SK-N-SH (cell line): ENCODE measurements at regions not wholly inside any gene's neighbourhood (a gene's known extent, or its start where the extent isn't known, plus 50 kb on each side); places are given as distances from the start of the nearest gene placed in this dataset.

Source experiments
- CTCF ChIA-PET: fragments of 300-600, 350-600 bp; formaldehyde crosslinking; extraction: SDS; loops from one replicate; lab custom pipeline; 2021; lab: Yijun Ruan, JAX
- POLR2A ChIA-PET: fragments of 350-600 bp; sonication (Branson Sonifier 250); formaldehyde crosslinking; extraction: SDS; loops from one replicate; lab custom pipeline; 2020; ENCODE audit warnings: antibody characterized with exemption, inconsistent platforms; lab: Yijun Ruan, JAX
- DNase-seq: peaks from one replicate; pipeline ENCODE4 v3.0.0; 2012
- H2AFZ ChIP-seq: fragments of 200-600 bp; sonication (generic); 2 replicates; pipeline ENCODE4 v1.8.1; 2016; ENCODE audit warnings: antibody characterized with exemption, mild to moderate bottlenecking, low read depth
- H3F3A ChIP-seq: fragments of 200-600 bp; sonication (generic); replicated peaks from 2 replicates; pipeline ENCODE3; 2016; ENCODE audit warnings: antibody characterized with exemption, mild to moderate bottlenecking; ENCODE audit not compliant: insufficient read depth
- H3K27ac ChIP-seq, 2 experiments: fragments of 200-500 bp in 1 of 2; fragments of 200-600 bp in 1 of 2; sonication (Bioruptor generic) in 1 of 2; sonication (generic), shearing (Covaris generic) in 1 of 2; 2 replicates each; pipeline versions ENCODE4 v1.5.1 to v1.6.1; 2014 to 2016; ENCODE audit warnings: low read depth in 2 of 2, inconsistent platforms in 1 of 2, low read length in 1 of 2, mild to moderate bottlenecking in 1 of 2, mixed read lengths in 1 of 2
- H3K27me3 ChIP-seq: fragments of 200-600 bp; sonication (generic), shearing (Covaris generic); 2 replicates; pipeline ENCODE4 v1.6.1; 2016; ENCODE audit warnings: mixed run types; ENCODE audit not compliant: insufficient read depth
- H3K36me3 ChIP-seq, 2 experiments: fragments of 200-500 bp in 1 of 2; fragments of 200-600 bp in 1 of 2; sonication (Bioruptor generic) in 1 of 2; sonication (generic) in 1 of 2; replicated peaks in 1 of 2; 2 replicates each; pipeline versions ENCODE3 to v1.5.1; 2014 to 2016; ENCODE audit warnings: low read length in 1 of 2, mild to moderate bottlenecking in 1 of 2; ENCODE audit not compliant: insufficient read depth in 2 of 2, control insufficient read depth in 1 of 2
- H3K4me1 ChIP-seq, 2 experiments: fragments of 200-500 bp in 1 of 2; fragments of 200-600 bp in 1 of 2; sonication (Bioruptor generic) in 1 of 2; sonication (generic), shearing (Covaris generic) in 1 of 2; 2 replicates each; pipeline versions ENCODE4 v1.5.1 to v1.6.1; 2014 to 2016; ENCODE audit warnings: low read depth in 1 of 2, low read length in 1 of 2, mixed run types in 1 of 2; ENCODE audit not compliant: insufficient read depth in 2 of 2, control insufficient read depth in 1 of 2
- H3K4me2 ChIP-seq: fragments of 200-600 bp; sonication (generic), shearing (Covaris generic); 2 replicates; pipeline ENCODE4 v1.6.1; 2017; ENCODE audit warnings: mixed run types
- H3K4me3 ChIP-seq, 2 experiments: fragments of 200-500 bp in 1 of 2; fragments of 200-600 bp in 1 of 2; sonication (Bioruptor generic) in 1 of 2; sonication (generic), shearing (Covaris generic) in 1 of 2; 2 replicates each; pipeline versions ENCODE4 v1.5.1 to v1.8.1; 2014 to 2016; ENCODE audit warnings: low read depth in 2 of 2, inconsistent platforms in 1 of 2, low read length in 1 of 2, mild to moderate bottlenecking in 1 of 2, mixed read lengths in 1 of 2, moderate library complexity in 1 of 2
- H3K79me2 ChIP-seq: fragments of 200-600 bp; sonication (generic); 2 replicates; pipeline ENCODE4 v1.8.1; 2017; ENCODE audit warnings: mild to moderate bottlenecking; ENCODE audit not compliant: insufficient read depth
- H3K9ac ChIP-seq: fragments of 200-600 bp; sonication (generic); 2 replicates; pipeline ENCODE4 v1.6.1; 2017; ENCODE audit warnings: mixed run types
- H3K9me2 ChIP-seq: fragments of 200-600 bp; sonication (generic); 2 replicates; pipeline ENCODE4 v1.6.1; 2017; ENCODE audit warnings: mixed run types
- H3K9me3 ChIP-seq: fragments of 200-600 bp; sonication (generic); 2 replicates; pipeline ENCODE4 v1.6.1; 2017; ENCODE audit warnings: mixed run types, mild to moderate bottlenecking, moderate library complexity
- H4K20me1 ChIP-seq: fragments of 200-600 bp; sonication (generic); 2 replicates; pipeline ENCODE4 v1.6.1; 2017; ENCODE audit warnings: mild to moderate bottlenecking, mixed run types; ENCODE audit not compliant: insufficient read depth
- CHD2 ChIP-seq: fragments of 150-350 bp; IDR thresholded peaks from 2 replicates; pipeline ENCODE4 v1.6.1; 2018; ENCODE audit warnings: low read length; ENCODE audit not compliant: partially characterized antibody
- EP300 ChIP-seq, 2 experiments: IDR thresholded peaks; 2 replicates each; pipeline versions ENCODE4 v1.4.0 to v1.6.1; 2012; ENCODE audit warnings: borderline replicate concordance in 1 of 2, low read depth in 1 of 2, low read length in 1 of 2
- FOXJ3 ChIP-seq: sonication (generic); formaldehyde crosslinking; IDR thresholded peaks from 2 replicates; pipeline ENCODE4 v1.5.1; 2020; ENCODE audit warnings: mild to moderate bottlenecking, missing genetic modification reagents
- GABPA ChIP-seq: IDR thresholded peaks from 2 replicates; pipeline ENCODE4 v1.4.0; 2012; ENCODE audit warnings: low read depth, mild to moderate bottlenecking
- IRF3 ChIP-seq: fragments of 150-350 bp; IDR thresholded peaks from 2 replicates; pipeline ENCODE4 v1.6.1; 2016; ENCODE audit warnings: mild to moderate bottlenecking, low read depth, low read length
- JUND ChIP-seq: IDR thresholded peaks from 2 replicates; pipeline ENCODE4 v1.4.0; 2012
- NFIC ChIP-seq: IDR thresholded peaks from 2 replicates; pipeline ENCODE4 v1.4.0; 2012; ENCODE audit warnings: borderline replicate concordance
- PBX3 ChIP-seq: IDR thresholded peaks from 2 replicates; pipeline ENCODE4; 2012
- POLR2AphosphoS5 ChIP-seq: IDR thresholded peaks from 2 replicates; pipeline ENCODE4 v1.6.1; 2012; ENCODE audit warnings: low read depth, low read length
- RCOR1 ChIP-seq: fragments of 150-350 bp; IDR thresholded peaks from 2 replicates; pipeline ENCODE4 v1.6.1; 2017; ENCODE audit warnings: antibody characterized with exemption, low read length
- REST ChIP-seq: IDR thresholded peaks from 2 replicates; pipeline ENCODE4 v1.6.1; 2012; ENCODE audit warnings: mild to moderate bottlenecking, low read depth, low read length, moderate library complexity
- SMC3 ChIP-seq: IDR thresholded peaks from 2 replicates; pipeline ENCODE4 v1.6.1; 2012; ENCODE audit warnings: low read depth, low read length, improper control_type of control experiment
- YY1 ChIP-seq: IDR thresholded peaks from 2 replicates; pipeline ENCODE4 v1.4.0; 2012; ENCODE audit warnings: low read depth, mild to moderate bottlenecking
- WGBS: methylation state at CpG from one replicate; pipeline ENCODE4 v1.1.6; 2017; ENCODE audit warnings: low lambda C conversion rate; 5-methylcytosine and 5-hydroxymethylcytosine counted together

GRCh38 chr15:33244471-33244870, 50.0 kb upstream of the FMN1 start:
- H3K4me2 ChIP-seq = no peak overlapping the region
- POLR2A ChIA-PET = no interaction called here

More at GRCh38 chr15:33244471-33244870, 50.0 kb upstream of the FMN1 start:
- H3K27ac ChIP-seq = peak overlapping the region in 1 of 2 experiments; percentile 91; a peak in 2 of 4 replicates
- TF ChIP-seq EP300 (IDR thresholded peaks at IDR 0.05; ENCODE audit: borderline replicate concordance in 1 of 2, low read depth in 1 of 2, low read length in 1 of 2) (no peak), RCOR1 (no peak), NFIC (no peak), JUND (no peak), POLR2AphosphoS5 (no peak), IRF3 (no peak), CHD2 (no peak), REST (no peak), SMC3 (no peak), FOXJ3 (no peak), YY1 (no peak), PBX3 (no peak), GABPA (no peak)
- no peaks in the 10 kb centered on the region for H3K9me3 ChIP-seq
- H3K36me3 ChIP-seq = no peaks in the 10 kb centered on the region
- H3K4me3 ChIP-seq = no peak overlapping the region
- no peaks in the 10 kb centered on the region for H3K79me2 ChIP-seq
- DNase-seq = no peak
- no peaks in the 10 kb centered on the region for H3K9me2 ChIP-seq
- no peaks in the 10 kb centered on the region for H4K20me1 ChIP-seq
- peaks cover 19% of the 10 kb centered on the region for H3F3A ChIP-seq
- H2AFZ ChIP-seq = no peak overlapping the region
- no peaks in the 10 kb centered on the region for H3K27me3 ChIP-seq
- WGBS = 68% methylated on average over 3 of the region's 3 CpGs
- H3K9ac ChIP-seq = no peak overlapping the region
- H3K4me1 ChIP-seq = peaks cover 3 to 15% of the 10 kb centered on the region in 2 experiments; a peak in 3 of 4 replicates
- CTCF ChIA-PET = interaction anchor here (8.6 kb wide), 1 partner anchor 456 kb away, joined by 51 read pairs; no protein-coding TSS in a partner anchor
